DND-41 (cell line): ENCODE measurements at regions not wholly inside any gene's neighbourhood (a gene's known extent, or its start where the extent isn't known, plus 50 kb on each side); places are given as distances from the start of the nearest gene placed in this dataset.

Experiments
- CTCF ChIP-seq: IDR thresholded peaks from 2 replicates; pipeline ENCODE4 v1.5.1; 2012; ENCODE audit warnings: borderline replicate concordance, low read length, moderate library complexity, mild to moderate bottlenecking; ENCODE audit not compliant: poor library complexity, severe bottlenecking; ENCODE audit errors: extremely low read depth
- EZH2 ChIP-seq: IDR thresholded peaks from 3 replicates; pipeline ENCODE4 v1.6.1; 2012; ENCODE audit warnings: borderline replicate concordance, low read depth, mild to moderate bottlenecking, moderate library complexity, low read length, inconsistent platforms; ENCODE audit not compliant: severe bottlenecking

GRCh38 chr14:54344445-54344844, 52.4 kb upstream of the CDKN3 start:
- TF ChIP-seq CTCF, result no peak
- no peak for TF ChIP-seq EZH2
